ENCODE measurements at regions not wholly inside any gene's neighbourhood (a gene's known extent, or its start where the extent isn't known, plus 50 kb on each side); places are given as distances from the start of the nearest gene placed in this dataset.

DNA sequence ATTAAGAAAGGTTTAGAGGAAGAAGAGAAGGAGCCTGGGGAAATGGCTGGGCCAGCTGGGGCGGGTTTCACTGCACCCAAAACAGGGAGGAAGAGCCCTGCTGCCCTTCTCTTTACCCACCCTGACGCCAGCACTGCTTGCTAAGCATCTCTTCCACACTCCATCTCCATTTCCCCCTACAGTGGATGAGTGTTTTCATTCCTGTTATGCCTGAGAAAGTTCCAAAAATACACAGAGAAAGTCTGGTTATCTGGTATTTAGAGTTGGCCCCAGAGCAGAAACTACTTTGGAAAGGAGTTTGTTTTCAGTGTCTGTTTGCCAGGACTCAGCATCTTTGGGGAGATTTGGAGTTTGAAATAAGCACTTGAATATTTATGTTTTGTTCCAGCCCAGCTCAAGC is 451.0 kb downstream of the SLC4A3 start:
- TF ChIP-seq EP300 (IDR thresholded peaks at IDR 0.05) (no peak), CTCF (IDR thresholded peaks at IDR 0.05) (no peak)
